ENCODE measurements at regions not wholly inside any gene's neighbourhood (a gene's known extent, or its start where the extent isn't known, plus 50 kb on each side); places are given as distances from the start of the nearest gene placed in this dataset.

DNA sequence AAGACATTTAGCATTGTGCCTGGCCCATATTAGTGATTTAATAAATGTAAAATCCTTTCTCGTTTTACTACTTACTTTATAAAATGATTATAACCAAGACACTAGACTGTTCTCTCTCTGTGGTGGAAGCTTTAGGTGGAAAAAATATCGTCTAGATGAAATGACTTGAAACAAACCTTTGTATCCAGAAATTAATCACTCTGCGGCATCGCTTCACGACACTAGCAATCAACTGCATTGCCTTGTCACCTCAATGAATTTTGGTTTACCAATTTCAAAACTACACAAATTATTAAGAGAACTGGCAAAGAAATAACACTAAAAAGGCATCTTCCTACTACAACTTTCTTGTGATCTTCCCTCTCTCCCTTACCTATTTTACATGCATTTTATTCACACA, 627.2 kb upstream of the ROBO1 start:
- no peak overlapping the region for H3K4me3 ChIP-seq
- 85 to 86% methylated on average over 5 of the region's 5 CpGs for WGBS, 2 donors

DNA sequence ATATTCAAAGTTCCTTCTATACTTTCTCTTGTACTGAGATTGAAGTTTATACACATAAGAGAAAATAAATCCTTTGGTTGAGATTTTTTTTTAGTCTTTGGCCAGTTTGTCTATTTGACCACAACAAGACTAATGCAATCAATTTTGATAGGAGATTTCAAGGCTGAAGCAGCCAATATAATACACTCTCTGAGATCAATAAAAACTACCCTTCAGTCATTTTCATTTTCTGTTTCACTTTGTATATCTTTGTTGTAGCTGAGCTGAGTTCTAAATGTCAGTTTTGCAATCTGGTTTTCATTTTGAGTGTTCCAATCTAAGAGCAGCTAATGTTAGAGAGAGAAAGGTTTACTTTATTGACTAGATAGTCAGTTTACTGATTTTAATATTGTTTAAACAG, 623.8 kb upstream of the ROBO1 start:
- no peak for DNase-seq (ENCODE audit: low spot score in 2 of 2)
- H3K9me3 ChIP-seq = peaks cover 0 to 13% (median 0%) of the 10 kb centered on the region in 4 donors
- TF ChIP-seq POLR2A (IDR thresholded peaks at IDR 0.05) (no peak), EP300 (IDR thresholded peaks at IDR 0.05) (no peak)
- TF ChIP-seq, protein P1, sequence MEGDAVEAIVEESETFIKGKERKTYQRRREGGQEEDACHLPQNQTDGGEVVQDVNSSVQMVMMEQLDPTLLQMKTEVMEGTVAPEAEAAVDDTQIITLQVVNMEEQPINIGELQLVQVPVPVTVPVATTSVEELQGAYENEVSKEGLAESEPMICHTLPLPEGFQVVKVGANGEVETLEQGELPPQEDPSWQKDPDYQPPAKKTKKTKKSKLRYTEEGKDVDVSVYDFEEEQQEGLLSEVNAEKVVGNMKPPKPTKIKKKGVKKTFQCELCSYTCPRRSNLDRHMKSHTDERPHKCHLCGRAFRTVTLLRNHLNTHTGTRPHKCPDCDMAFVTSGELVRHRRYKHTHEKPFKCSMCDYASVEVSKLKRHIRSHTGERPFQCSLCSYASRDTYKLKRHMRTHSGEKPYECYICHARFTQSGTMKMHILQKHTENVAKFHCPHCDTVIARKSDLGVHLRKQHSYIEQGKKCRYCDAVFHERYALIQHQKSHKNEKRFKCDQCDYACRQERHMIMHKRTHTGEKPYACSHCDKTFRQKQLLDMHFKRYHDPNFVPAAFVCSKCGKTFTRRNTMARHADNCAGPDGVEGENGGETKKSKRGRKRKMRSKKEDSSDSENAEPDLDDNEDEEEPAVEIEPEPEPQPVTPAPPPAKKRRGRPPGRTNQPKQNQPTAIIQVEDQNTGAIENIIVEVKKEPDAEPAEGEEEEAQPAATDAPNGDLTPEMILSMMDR (IDR thresholded peaks at IDR 0.05) = no peak

More for the DNA sequence above, 627.2 kb upstream of the ROBO1 start:
- no peaks in the 10 kb centered on the region for H3K27me3 ChIP-seq
- no peaks in the 10 kb centered on the region for H3K36me3 ChIP-seq
- TF ChIP-seq POLR2A (IDR thresholded peaks at IDR 0.05) = no peak
- no peak for TF ChIP-seq EP300 (IDR thresholded peaks at IDR 0.05)
- TF ChIP-seq, protein P1 (IDR thresholded peaks at IDR 0.05) = no peak
- DNase-seq (ENCODE audit: low spot score in 2 of 2) = no peak
- no peaks in the 10 kb centered on the region for H3K9me3 ChIP-seq
- H3K27ac ChIP-seq = no peak overlapping the region
- H3K4me1 ChIP-seq = no peaks in the 10 kb centered on the region

DNA sequence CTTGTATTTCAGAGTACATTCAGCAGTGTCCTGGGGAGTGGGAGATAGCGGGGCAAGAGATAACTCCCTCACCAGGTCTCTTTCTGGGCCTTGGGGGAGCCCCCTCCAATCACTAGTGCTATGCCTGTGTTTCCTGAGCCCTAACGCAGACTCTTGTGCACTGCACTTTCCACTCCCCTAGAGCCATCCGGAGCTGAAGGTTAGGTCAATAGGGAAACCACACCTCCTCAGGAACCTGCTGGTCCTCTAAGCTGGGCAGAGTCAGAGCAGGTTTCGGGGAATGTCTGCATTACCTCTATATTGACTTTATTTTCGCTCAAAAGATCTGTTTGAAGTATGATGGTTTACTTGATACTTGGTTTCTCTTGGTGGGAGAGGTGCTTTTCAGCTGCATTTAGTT, 617.0 kb upstream of the ROBO1 start:
- Histone ChIP-seq H3K36me3 (no peaks in the 10 kb centered on the region), H3K4me3 (no peak overlapping the region), H3K27ac (no peak overlapping the region), H3K4me1 (no peaks in the 10 kb centered on the region), H3K9me3 (peaks cover 0 to 20% (median 0%) of the 10 kb centered on the region in 4 donors), H3K27me3 (no peaks in the 10 kb centered on the region)
- 88 to 92% methylated on average over 5 of the region's 5 CpGs for WGBS, 2 donors
- TF ChIP-seq POLR2A (IDR thresholded peaks at IDR 0.05) (no peak), EP300 (IDR thresholded peaks at IDR 0.05) (no peak)
- DNase-seq (ENCODE audit: low spot score in 2 of 2) = no peak

More for the DNA sequence above, 623.8 kb upstream of the ROBO1 start:
- Histone ChIP-seq H3K27me3 (no peaks in the 10 kb centered on the region), H3K4me3 (no peak overlapping the region), H3K4me1 (no peaks in the 10 kb centered on the region), H3K27ac (no peak overlapping the region), H3K36me3 (no peaks in the 10 kb centered on the region)

DNA sequence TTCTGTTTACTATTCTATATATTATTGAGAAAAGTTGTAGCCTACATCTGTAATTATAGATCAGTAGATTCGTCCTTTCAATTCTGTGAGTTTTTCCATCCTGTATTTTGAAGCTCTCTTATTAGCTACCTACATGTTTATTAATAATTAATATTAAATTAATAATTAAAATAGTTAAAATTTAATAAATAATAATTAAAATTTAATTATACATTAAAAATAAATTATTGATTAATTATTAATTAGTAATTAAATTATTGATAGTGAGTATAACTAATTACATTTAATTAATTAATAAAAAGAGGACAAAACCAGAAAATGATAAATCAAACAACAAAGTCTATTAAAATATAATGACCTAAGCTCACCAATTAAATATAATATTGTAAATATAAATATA, 606.6 kb upstream of the ROBO1 start:
- H3K4me1 ChIP-seq = no peaks in the 10 kb centered on the region
- no peaks in the 10 kb centered on the region for H3K9me3 ChIP-seq
- no peak overlapping the region for H3K4me3 ChIP-seq
- no peak overlapping the region for H3K27ac ChIP-seq
- no peaks in the 10 kb centered on the region for H3K27me3 ChIP-seq
- 95 to 96% methylated on average over 1 of the region's 1 CpG for WGBS, 2 donors
- TF ChIP-seq POLR2A (IDR thresholded peaks at IDR 0.05) = no peak
- TF ChIP-seq, protein P1 (IDR thresholded peaks at IDR 0.05) = no peak
- TF ChIP-seq EP300 (IDR thresholded peaks at IDR 0.05) = no peak
- no peaks in the 10 kb centered on the region for H3K36me3 ChIP-seq
- DNase-seq (ENCODE audit: low spot score in 2 of 2) = no peak

DNA sequence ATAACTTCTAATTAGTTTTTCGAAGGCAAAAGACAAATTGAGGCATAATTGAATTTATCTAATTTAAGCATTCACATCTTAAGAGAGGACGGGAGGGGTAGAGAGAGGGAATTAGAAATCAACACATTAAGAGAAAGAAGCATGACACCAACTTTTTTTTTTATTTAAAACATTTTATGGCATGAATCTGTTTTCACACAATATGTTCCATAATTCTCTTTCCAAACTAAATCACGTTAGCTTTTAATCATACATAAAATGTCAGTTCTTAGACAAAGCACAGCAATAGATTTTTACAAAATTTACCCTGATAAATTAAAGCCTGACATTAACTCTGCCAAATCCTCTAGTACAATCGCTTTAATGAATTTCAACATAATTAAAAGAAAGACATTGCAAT, 600.8 kb upstream of the ROBO1 start:
- H3K27ac ChIP-seq = no peak overlapping the region
- no peaks in the 10 kb centered on the region for H3K4me1 ChIP-seq
- no peak for DNase-seq (ENCODE audit: low spot score in 2 of 2)
- no peaks in the 10 kb centered on the region for H3K36me3 ChIP-seq
- no peaks in the 10 kb centered on the region for H3K27me3 ChIP-seq
- 81 to 82% methylated on average over 4 of the region's 4 CpGs for WGBS, 2 donors
- no peak overlapping the region for H3K4me3 ChIP-seq
- no peaks in the 10 kb centered on the region for H3K9me3 ChIP-seq
- TF ChIP-seq, protein P1 (IDR thresholded peaks at IDR 0.05) = no peak
- TF ChIP-seq EP300 (IDR thresholded peaks at IDR 0.05) = no peak
- no peak for TF ChIP-seq POLR2A (IDR thresholded peaks at IDR 0.05)

Measured in tibial nerve (tissue), 4 donors.